ENCODE measurements at regions not wholly inside any gene's neighbourhood (a gene's known extent, or its start where the extent isn't known, plus 50 kb on each side); places are given as distances from the start of the nearest gene placed in this dataset.
"Not testable (repeated sequence)": the region's sequence is repeated elsewhere in the genome, so short reads cannot be mapped to it uniquely, and the experiment has no call there.

- no peak for DNase-seq (ENCODE audit: low read depth in 2 of 2)
These were observed 65.2 kb downstream of the CCDC195 start for GRCh38 chr2:224650815-224651439.

DNA sequence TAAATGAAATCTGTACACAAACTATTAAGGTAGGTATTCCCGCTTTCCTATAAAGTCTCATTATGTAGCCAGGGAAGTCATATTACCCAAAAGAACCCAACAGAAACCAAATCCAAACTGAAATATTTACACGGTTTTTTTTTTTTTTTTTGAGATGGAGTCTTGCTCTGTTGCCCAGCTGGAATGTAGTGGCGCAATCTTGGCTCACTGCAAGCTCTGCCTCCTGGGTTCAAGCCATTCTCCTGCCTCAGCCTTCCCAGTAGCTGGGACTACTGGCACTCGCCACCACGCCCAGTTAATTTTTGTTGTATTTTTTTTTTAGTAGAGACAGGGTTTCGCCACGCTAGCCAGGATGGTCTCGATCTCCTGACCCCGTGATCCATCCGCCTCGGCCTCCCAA lies 62.5 kb upstream of the CUL3 start:
- DNase-seq (ENCODE audit: low read depth in 2 of 2) = not testable (repeated sequence)

DNA sequence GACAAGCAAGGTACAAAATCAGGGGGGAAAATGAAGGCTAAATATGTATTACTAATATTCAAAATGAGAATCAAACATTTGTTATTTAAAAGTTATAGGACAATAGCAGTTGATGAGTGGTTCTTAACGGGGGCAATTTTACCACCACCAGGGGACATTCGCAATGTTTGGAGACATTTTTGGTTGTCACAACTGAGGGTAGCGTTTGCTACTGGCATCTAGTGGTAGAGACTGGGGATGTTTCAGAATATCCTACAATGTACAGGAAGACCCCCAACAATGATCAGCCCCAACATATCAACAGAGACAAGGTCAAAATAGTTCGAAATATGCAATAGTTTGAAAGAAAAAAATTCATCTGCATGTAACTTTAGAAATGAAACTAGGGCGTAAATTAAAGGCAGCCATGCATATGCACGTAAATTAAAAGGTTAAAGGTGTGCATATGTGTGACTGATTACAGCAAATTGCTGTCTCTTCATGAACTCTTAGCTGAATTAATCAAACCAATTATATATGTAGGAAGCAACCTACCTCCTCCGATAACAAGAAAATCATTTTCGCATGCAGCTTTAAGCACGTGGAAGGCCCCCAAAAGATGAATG lies 61.2 kb upstream of the CUL3 start:
- no peak for DNase-seq (ENCODE audit: low read depth in 2 of 2)

GRCh38 chr2:224645722-224646121 lies 60.6 kb upstream of the CUL3 start:
- DNase-seq (ENCODE audit: low read depth in 2 of 2) = no peak

- DNase-seq (ENCODE audit: low read depth in 2 of 2) = no peak
These were observed 55.5 kb upstream of the CUL3 start for GRCh38 chr2:224640679-224641078.

DNA sequence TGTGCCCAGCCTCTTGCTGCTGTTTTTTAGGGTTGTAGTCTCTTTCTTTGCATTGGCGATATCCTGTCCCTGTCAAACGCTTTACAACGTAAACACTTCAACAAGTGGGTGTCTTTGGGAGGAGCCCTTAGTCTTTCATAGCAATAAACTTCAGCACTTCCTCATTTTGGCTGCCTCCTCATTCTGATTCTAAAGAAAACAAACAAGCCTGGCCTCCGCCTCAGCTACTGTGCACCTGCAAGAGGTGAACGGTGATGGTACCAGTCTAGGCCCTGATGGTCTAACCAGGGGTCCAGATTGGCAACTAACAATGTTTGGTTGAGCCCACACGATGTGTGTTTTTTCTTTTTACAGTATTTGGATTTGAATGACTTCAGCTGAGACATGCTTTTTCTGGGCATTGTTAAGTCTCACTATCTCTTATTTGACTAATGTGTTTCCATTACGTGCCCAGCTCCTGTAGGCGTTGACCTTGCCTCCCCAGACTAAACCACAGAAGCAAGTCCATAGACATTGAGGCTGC lies 53.2 kb upstream of the CUL3 start:
- DNase-seq (ENCODE audit: low read depth in 2 of 2) = peak in 1 of 2 donors; percentile 22
